WERI-Rb-1 (cell line): ENCODE measurements at regions not wholly inside any gene's neighbourhood (a gene's known extent, or its start where the extent isn't known, plus 50 kb on each side); places are given as distances from the start of the nearest gene placed in this dataset.
"Not testable (repeated sequence)": the region's sequence is repeated elsewhere in the genome, so short reads cannot be mapped to it uniquely, and the experiment has no call there.

Experiments
- DNase-seq: peaks from one replicate; pipeline ENCODE4 v3.0.0-alpha.2; 2020
- H3K27ac ChIP-seq: fragments of 250-450 bp; sonication (Bioruptor Pico); 2 replicates; pipeline ENCODE4 v1.5.1; 2020; ENCODE audit warnings: mild to moderate bottlenecking, moderate library complexity
- H3K27me3 ChIP-seq: fragments of 250-450 bp; sonication (Bioruptor Pico); 2 replicates; pipeline ENCODE4 v1.5.1; 2021; ENCODE audit warnings: mild to moderate bottlenecking, low read depth, moderate library complexity; ENCODE audit not compliant: insufficient read depth, severe bottlenecking
- H3K36me3 ChIP-seq: fragments of 250-450 bp; sonication (Bioruptor Pico); 2 replicates; pipeline ENCODE4 v1.5.1; 2020; ENCODE audit warnings: mild to moderate bottlenecking, moderate library complexity
- H3K4me3 ChIP-seq: 2 replicates; pipeline ENCODE4 v1.5.1; 2011; ENCODE audit warnings: low read depth, mild to moderate bottlenecking, control low read depth, low read length
- H3K9me3 ChIP-seq: fragments of 250-450 bp; sonication (Bioruptor Pico); 2 replicates; pipeline ENCODE4 v1.5.1; 2021; ENCODE audit warnings: mild to moderate bottlenecking, moderate library complexity; ENCODE audit not compliant: severe bottlenecking
- CTCF ChIP-seq: IDR thresholded peaks from 2 replicates; pipeline ENCODE4 v1.5.1; 2011; ENCODE audit warnings: low read depth, mild to moderate bottlenecking, control low read depth, inconsistent platforms, low read length

DNA sequence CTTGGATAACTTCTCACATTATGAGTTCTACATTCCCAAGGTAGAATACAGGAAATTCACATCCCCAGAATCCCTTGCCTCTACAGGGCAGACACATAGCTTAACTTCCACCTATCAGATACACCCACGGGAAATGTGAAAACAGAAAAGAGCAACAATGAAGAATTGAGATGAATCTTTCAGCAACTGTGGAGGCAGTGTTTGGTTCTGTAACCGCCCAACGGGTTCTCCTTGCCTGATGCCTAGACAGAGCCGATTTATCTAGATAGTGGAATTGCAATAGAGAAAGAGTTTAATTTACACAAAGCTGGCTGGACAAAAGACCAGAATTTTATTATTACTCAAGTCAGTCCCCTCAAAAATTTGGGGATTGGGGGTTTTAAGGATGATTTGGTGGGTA lies 138.8 kb downstream of the MTPAP start:
- Histone ChIP-seq H3K36me3 (no peaks in the 10 kb centered on the region), H3K4me3 (no peak overlapping the region), H3K27ac (no peak overlapping the region), H3K9me3 (no peaks in the 10 kb centered on the region), H3K27me3 (no peaks in the 10 kb centered on the region)
- no peak for DNase-seq
- no peak for TF ChIP-seq CTCF

DNA sequence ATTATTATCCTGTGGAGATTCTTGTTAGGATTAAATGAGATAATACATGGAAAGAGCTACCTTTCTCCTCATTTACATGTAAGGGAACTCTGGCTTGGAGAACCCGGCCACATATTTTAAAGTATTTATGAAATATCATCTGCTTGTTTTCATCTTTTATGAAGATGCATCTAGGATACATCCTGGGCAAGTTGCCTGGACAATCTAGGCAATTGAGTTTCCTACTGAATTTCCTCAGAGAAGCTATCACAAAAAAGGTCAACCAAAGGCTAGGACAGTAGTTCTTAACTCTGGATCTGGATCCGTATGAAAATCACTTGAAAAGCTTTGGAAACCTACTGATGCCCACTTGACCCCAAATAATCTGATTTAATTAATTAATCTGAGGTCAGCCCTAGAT lies 140.7 kb downstream of the MTPAP start:
- Histone ChIP-seq H3K36me3 (no peaks in the 10 kb centered on the region), H3K4me3 (no peak overlapping the region), H3K27me3 (no peaks in the 10 kb centered on the region), H3K27ac (no peak overlapping the region), H3K9me3 (no peaks in the 10 kb centered on the region)
- DNase-seq = no peak
- no peak for TF ChIP-seq CTCF

- H3K9me3 ChIP-seq = no peaks in the 10 kb centered on the region
- no peak for TF ChIP-seq CTCF
- no peaks in the 10 kb centered on the region for H3K27me3 ChIP-seq
- no peak for DNase-seq
- no peak overlapping the region for H3K4me3 ChIP-seq
- H3K36me3 ChIP-seq = no peaks in the 10 kb centered on the region
- no peak overlapping the region for H3K27ac ChIP-seq
Observed at GRCh38 chr10:30207485-30208052, 141.5 kb downstream of the MTPAP start.

GRCh38 chr10:30200017-30200415 lies 140.6 kb upstream of the JCAD start:
- H3K4me3 ChIP-seq = no peak overlapping the region
- H3K27ac ChIP-seq = no peak overlapping the region
- no peaks in the 10 kb centered on the region for H3K36me3 ChIP-seq
- H3K9me3 ChIP-seq = no peaks in the 10 kb centered on the region
- no peak for DNase-seq
- no peak for TF ChIP-seq CTCF
- no peaks in the 10 kb centered on the region for H3K27me3 ChIP-seq

- Histone ChIP-seq H3K27me3 (no peaks in the 10 kb centered on the region), H3K4me3 (no peak overlapping the region), H3K9me3 (no peaks in the 10 kb centered on the region), H3K36me3 (no peaks in the 10 kb centered on the region), H3K27ac (no peak overlapping the region)
- no peak for DNase-seq
- no peak for TF ChIP-seq CTCF
Observed at GRCh38 chr10:30199376-30200016, 140.1 kb upstream of the JCAD start.

GRCh38 chr10:30197186-30197585 lies 137.8 kb upstream of the JCAD start:
- H3K36me3 ChIP-seq = no peaks in the 10 kb centered on the region
- no peaks in the 10 kb centered on the region for H3K27me3 ChIP-seq
- H3K4me3 ChIP-seq = no peak overlapping the region
- H3K27ac ChIP-seq = no peak overlapping the region
- DNase-seq = no peak
- no peaks in the 10 kb centered on the region for H3K9me3 ChIP-seq
- no peak for TF ChIP-seq CTCF

GRCh38 chr10:30196559-30196958 lies 137.2 kb upstream of the JCAD start:
- H3K4me3 ChIP-seq, H3K36me3 ChIP-seq, DNase-seq, H3K9me3 ChIP-seq, H3K27ac ChIP-seq, H3K27me3 ChIP-seq: not testable (repeated sequence)
